Liver (tissue), 3 donors: ENCODE measurements at regions not wholly inside any gene's neighbourhood (a gene's known extent, or its start where the extent isn't known, plus 50 kb on each side); places are given as distances from the start of the nearest gene placed in this dataset.

Experiments
- ATF3 ChIP-seq: IDR thresholded peaks from 2 replicates; pipeline ENCODE4 v1.6.1; 2016; ENCODE audit warnings: antibody characterized with exemption
- CTCF ChIP-seq: fragments of 150-350 bp; IDR thresholded peaks from 2 replicates; pipeline ENCODE4 v1.5.1; 2017; ENCODE audit warnings: improper control_type of control experiment, low read depth, low read length; ENCODE audit not compliant: missing input control
- GABPA ChIP-seq, 2 donors: IDR thresholded peaks in 1 of 2; conservative IDR thresholded peaks in 1 of 2; 2 replicates each; pipeline ENCODE4 v1.6.1; 2016; ENCODE audit warnings: antibody characterized with exemption in 2 of 2, mild to moderate bottlenecking in 1 of 2, moderate library complexity in 1 of 2
- RAD21 ChIP-seq, 2 donors: IDR thresholded peaks; 2 replicates each; pipeline ENCODE4 v1.6.1; 2016; ENCODE audit warnings: antibody characterized with exemption in 2 of 2, mild to moderate bottlenecking in 2 of 2
- REST ChIP-seq: IDR thresholded peaks from 2 replicates; pipeline ENCODE4 v1.6.1; 2016; ENCODE audit warnings: antibody characterized with exemption, mild to moderate bottlenecking
- SP1 ChIP-seq: IDR thresholded peaks from 2 replicates; pipeline ENCODE4 v1.6.1; 2018; ENCODE audit warnings: antibody characterized with exemption, mild to moderate bottlenecking
- YY1 ChIP-seq: IDR thresholded peaks from 2 replicates; pipeline ENCODE4 v1.6.1; 2016; ENCODE audit warnings: antibody characterized with exemption, mild to moderate bottlenecking
- ZBTB33 ChIP-seq: IDR thresholded peaks from 2 replicates; pipeline ENCODE4 v1.6.1; 2016; ENCODE audit warnings: antibody characterized with exemption
- donor health status: healthy.
- donor health status: healthy.

- TF ChIP-seq CTCF (no peak), YY1 (no peak), SP1 (no peak), ZBTB33 (no peak), ATF3 (no peak), RAD21 (IDR thresholded peaks at IDR 0.05) (no peak), REST (no peak), GABPA (IDR thresholded peaks at IDR 0.05 in 1 of 2, conservative IDR thresholded peaks at IDR 0.05 in 1 of 2) (no peak)
Observed at GRCh38 chr2:76279142-76279541, 568.4 kb upstream of the GCFC2 start.
